Ascending aorta (tissue), 2 donors: ENCODE measurements at regions not wholly inside any gene's neighbourhood (a gene's known extent, or its start where the extent isn't known, plus 50 kb on each side); places are given as distances from the start of the nearest gene placed in this dataset.

Source experiments
- DNase-seq, 2 donors: peaks; one replicate each; pipeline ENCODE4 v3.0.0-alpha.2; 2019; ENCODE audit warnings: low spot score in 2 of 2
- H3K27ac ChIP-seq, 2 donors: fragments of 200-600 bp; sonication (generic); one replicate each; pipeline ENCODE4 v1.5.1; 2016 to 2017; ENCODE audit warnings: mild to moderate bottlenecking in 1 of 2
- H3K27me3 ChIP-seq: fragments of 200-600 bp; sonication (generic); one replicate; pipeline ENCODE4 v1.5.1; 2017
- H3K36me3 ChIP-seq, 2 donors: fragments of 200-600 bp; sonication (generic); one replicate each; pipeline ENCODE4 v1.5.1; 2016
- H3K4me1 ChIP-seq, 2 donors: fragments of 200-600 bp; sonication (generic); one replicate each; pipeline ENCODE4 v1.5.1; 2016 to 2017; ENCODE audit warnings: mild to moderate bottlenecking in 1 of 2
- H3K4me3 ChIP-seq, 2 donors: fragments of 200-600 bp; sonication (generic); one replicate each; pipeline ENCODE4 v1.5.1; 2016 to 2017; ENCODE audit warnings: mild to moderate bottlenecking in 1 of 2
- H3K9me3 ChIP-seq, 2 donors: fragments of 200-600 bp; sonication (generic); one replicate each; pipeline ENCODE4 v1.5.1; 2016
- CTCF ChIP-seq, 3 experiments: fragments of 200-600 bp in 2 of 3; fragments of 450-650 bp in 1 of 3; sonication (generic) in 2 of 3; IDR thresholded peaks; one replicate each; pipeline ENCODE4 v1.5.1; 2016 to 2019; ENCODE audit warnings: antibody characterized with exemption in 3 of 3, mild to moderate bottlenecking in 1 of 3, moderate library complexity in 1 of 3
- intact Hi-C: fragments of 100-400 bp; cut with DNase I; formaldehyde crosslinking; loops from one replicate; pipeline ENCODE4 v1.15.1; 2023

- no peak for TF ChIP-seq CTCF (IDR thresholded peaks at IDR 0.05)
- Histone ChIP-seq H3K9me3 (no peaks in the 10 kb centered on the region), H3K4me1 (no peaks in the 10 kb centered on the region), H3K27ac (no peak overlapping the region), H3K27me3 (no peaks in the 10 kb centered on the region), H3K4me3 (no peak overlapping the region), H3K36me3 (no peaks in the 10 kb centered on the region)
- intact Hi-C loops, result no loop called here
- no peak for DNase-seq
These were observed 77.5 kb upstream of the FBN2 start for GRCh38 chr5:128615578-128615977.

- intact Hi-C loops, result no loop called here
These were observed 88.6 kb upstream of the FBN2 start for GRCh38 chr5:128626536-128627090.

GRCh38 chr5:128627939-128628338 is 89.9 kb upstream of the FBN2 start:
- no peak for TF ChIP-seq CTCF (IDR thresholded peaks at IDR 0.05)
- Histone ChIP-seq H3K27ac (no peak overlapping the region), H3K9me3 (no peaks in the 10 kb centered on the region), H3K4me3 (no peak overlapping the region), H3K27me3 (no peaks in the 10 kb centered on the region), H3K4me1 (no peaks in the 10 kb centered on the region), H3K36me3 (no peaks in the 10 kb centered on the region)
- intact Hi-C loops, result no loop called here
- no peak for DNase-seq

More at GRCh38 chr5:128626536-128627090, 88.6 kb upstream of the FBN2 start:
- H3K4me1 ChIP-seq, result no peaks in the 10 kb centered on the region
- no peak for DNase-seq
- no peak for TF ChIP-seq CTCF (IDR thresholded peaks at IDR 0.05)
- H3K9me3 ChIP-seq, result no peaks in the 10 kb centered on the region
- H3K27me3 ChIP-seq, result no peaks in the 10 kb centered on the region
- H3K4me3 ChIP-seq, result no peak overlapping the region
- H3K27ac ChIP-seq, result no peak overlapping the region
- H3K36me3 ChIP-seq, result no peaks in the 10 kb centered on the region

GRCh38 chr5:128629157-128629556 is 91.1 kb upstream of the FBN2 start:
- H3K27me3 ChIP-seq, result no peaks in the 10 kb centered on the region
- no peak for DNase-seq
- no peak for TF ChIP-seq CTCF (IDR thresholded peaks at IDR 0.05)

GRCh38 chr5:128630121-128630520 is 92.1 kb upstream of the FBN2 start:
- intact Hi-C loops, result no loop called here
- no peak for DNase-seq

More at GRCh38 chr5:128629157-128629556, 91.1 kb upstream of the FBN2 start:
- intact Hi-C loops, result no loop called here
- Histone ChIP-seq H3K36me3 (no peaks in the 10 kb centered on the region), H3K4me3 (no peak overlapping the region), H3K4me1 (no peaks in the 10 kb centered on the region), H3K9me3 (no peaks in the 10 kb centered on the region), H3K27ac (no peak overlapping the region)

More at GRCh38 chr5:128630121-128630520, 92.1 kb upstream of the FBN2 start:
- TF ChIP-seq CTCF (IDR thresholded peaks at IDR 0.05), result no peak
- H3K4me1 ChIP-seq, result no peaks in the 10 kb centered on the region
- H3K9me3 ChIP-seq, result no peaks in the 10 kb centered on the region
- no peaks in the 10 kb centered on the region for H3K36me3 ChIP-seq
- no peaks in the 10 kb centered on the region for H3K27me3 ChIP-seq
- H3K27ac ChIP-seq, result no peak overlapping the region
- no peak overlapping the region for H3K4me3 ChIP-seq
